Stimulated activated naive CD8-positive, alpha-beta T cell treated with anti-CD3 and anti-CD28 coated beads, Interleukin-15, amount 100 ng/mL, for 72 hours (primary cell): ENCODE measurements at regions not wholly inside any gene's neighbourhood (a gene's known extent, or its start where the extent isn't known, plus 50 kb on each side); places are given as distances from the start of the nearest gene placed in this dataset.

Source experiments
- ATAC-seq: fragments of 150-1000 bp; cut with Tn5 transposase; 2 replicates; pipeline ENCODE4 v1.10.0; 2021; ENCODE audit warnings: mild to moderate bottlenecking, moderate library complexity
- DNase-seq, 2 donors: peaks; one replicate each; pipeline ENCODE4 v3.0.0; 2021 to 2022
- H3K27ac Mint-ChIP-seq, 2 donors: one replicate each; pipeline ENCODE4 v1.8.0; 2022; ENCODE audit warnings: mild to moderate bottlenecking in 2 of 2, mixed read lengths in 2 of 2, moderate library complexity in 2 of 2
- H3K27me3 Mint-ChIP-seq: one replicate; pipeline ENCODE4 v1.8.0; 2022; ENCODE audit warnings: mixed read lengths
- H3K4me1 Mint-ChIP-seq: one replicate; pipeline ENCODE4 v1.8.0; 2022; ENCODE audit warnings: mild to moderate bottlenecking, mixed read lengths
- H3K4me3 Mint-ChIP-seq, 2 donors: one replicate each; pipeline ENCODE4 v1.8.0; 2022; ENCODE audit warnings: mild to moderate bottlenecking in 2 of 2, mixed read lengths in 2 of 2, moderate library complexity in 1 of 2
- H3K9me3 Mint-ChIP-seq, 2 donors: one replicate each; pipeline ENCODE4 v1.8.0; 2022; ENCODE audit warnings: mixed read lengths in 2 of 2

GRCh38 chr2:30332791-30333453 lies 101.6 kb downstream of the LBH start:
- H3K4me3 Mint-ChIP-seq, result peak overlapping the region; percentile 52 to 66
- H3K9me3 Mint-ChIP-seq, result peaks cover 4 to 11% of the 10 kb centered on the region in 2 donors
- peak; percentile 83 for ATAC-seq
- H3K27ac Mint-ChIP-seq, result peak overlapping the region; percentile 86 to 95
- H3K4me1 Mint-ChIP-seq, result peaks cover 77% of the 10 kb centered on the region
- no peaks in the 10 kb centered on the region for H3K27me3 Mint-ChIP-seq
- peak; percentile 47 to 83 for DNase-seq

GRCh38 chr2:30334762-30335363 lies 103.5 kb downstream of the LBH start:
- Mint-ChIP-seq H3K27me3 (no peaks in the 10 kb centered on the region), H3K4me1 (peaks cover 96% of the 10 kb centered on the region), H3K4me3 (peak overlapping the region; percentile 63 to 71), H3K9me3 (peaks cover 4 to 11% of the 10 kb centered on the region in 2 donors), H3K27ac (peak overlapping the region; percentile 77 to 89)
- no peak for ATAC-seq
- no peak for DNase-seq

- no peak overlapping the region for H3K27ac Mint-ChIP-seq
- H3K27me3 Mint-ChIP-seq, result no peaks in the 10 kb centered on the region
- DNase-seq, result no peak
- ATAC-seq, result no peak
- H3K4me3 Mint-ChIP-seq, result peak overlapping the region; percentile 81 to 91
- H3K9me3 Mint-ChIP-seq, result peaks cover 4 to 11% of the 10 kb centered on the region in 2 donors
- H3K4me1 Mint-ChIP-seq, result peaks cover 89% of the 10 kb centered on the region
These were observed 104.8 kb downstream of the LBH start for GRCh38 chr2:30336084-30336483.

- ATAC-seq, result peak; percentile 84
- DNase-seq, result peak; percentile 49 to 66
- Mint-ChIP-seq H3K9me3 (peaks cover 9 to 10% of the 10 kb centered on the region in 2 donors), H3K27ac (peak overlapping the region; percentile 96 to 98), H3K4me1 (peaks cover 87% of the 10 kb centered on the region), H3K27me3 (no peaks in the 10 kb centered on the region), H3K4me3 (peak overlapping the region; percentile 81 to 91)
These were observed 105.9 kb downstream of the LBH start for GRCh38 chr2:30336978-30337841.

- ATAC-seq, result no peak
- Mint-ChIP-seq H3K4me3 (no peak overlapping the region), H3K4me1 (peaks cover 77% of the 10 kb centered on the region), H3K27ac (peak overlapping the region in 1 of 2 donors; percentile 19), H3K9me3 (peaks cover 16 to 21% of the 10 kb centered on the region in 2 donors), H3K27me3 (no peaks in the 10 kb centered on the region)
- no peak for DNase-seq
These were observed 107.1 kb downstream of the LBH start for GRCh38 chr2:30338475-30338874.

DNA sequence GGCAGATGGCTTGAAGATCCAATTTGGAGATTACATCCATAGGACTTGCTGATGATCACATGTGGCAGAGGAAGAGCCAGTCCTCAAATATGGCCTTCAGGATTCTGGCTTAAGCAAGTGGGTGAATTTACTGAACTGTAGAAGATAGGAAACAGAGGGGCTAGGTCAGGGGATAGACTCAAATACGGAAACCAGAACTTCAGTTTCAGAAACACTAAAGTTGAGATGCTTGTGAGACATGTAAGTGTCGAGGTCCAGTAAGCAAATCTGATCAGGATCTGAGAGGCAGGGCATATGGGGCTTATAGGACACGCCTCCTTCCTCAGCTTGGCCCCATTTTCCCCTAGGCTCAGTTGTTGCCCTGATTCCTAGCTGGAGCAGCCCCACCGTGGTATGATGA lies 107.7 kb downstream of the LBH start:
- no peak for DNase-seq
- H3K4me3 Mint-ChIP-seq, result no peak overlapping the region
- H3K27me3 Mint-ChIP-seq, result no peaks in the 10 kb centered on the region
- peak overlapping the region in 1 of 2 donors; percentile 23 for H3K27ac Mint-ChIP-seq
- H3K9me3 Mint-ChIP-seq, result peaks cover 21% of the 10 kb centered on the region in 2 donors
- ATAC-seq, result no peak
- H3K4me1 Mint-ChIP-seq, result peaks cover 71% of the 10 kb centered on the region

- peak; percentile 49 for ATAC-seq
- H3K4me3 Mint-ChIP-seq, result no peak overlapping the region
- peaks cover 21% of the 10 kb centered on the region in 2 donors for H3K9me3 Mint-ChIP-seq
These were observed 105.4 kb upstream of the LCLAT1 start for GRCh38 chr2:30341500-30342267.

DNA sequence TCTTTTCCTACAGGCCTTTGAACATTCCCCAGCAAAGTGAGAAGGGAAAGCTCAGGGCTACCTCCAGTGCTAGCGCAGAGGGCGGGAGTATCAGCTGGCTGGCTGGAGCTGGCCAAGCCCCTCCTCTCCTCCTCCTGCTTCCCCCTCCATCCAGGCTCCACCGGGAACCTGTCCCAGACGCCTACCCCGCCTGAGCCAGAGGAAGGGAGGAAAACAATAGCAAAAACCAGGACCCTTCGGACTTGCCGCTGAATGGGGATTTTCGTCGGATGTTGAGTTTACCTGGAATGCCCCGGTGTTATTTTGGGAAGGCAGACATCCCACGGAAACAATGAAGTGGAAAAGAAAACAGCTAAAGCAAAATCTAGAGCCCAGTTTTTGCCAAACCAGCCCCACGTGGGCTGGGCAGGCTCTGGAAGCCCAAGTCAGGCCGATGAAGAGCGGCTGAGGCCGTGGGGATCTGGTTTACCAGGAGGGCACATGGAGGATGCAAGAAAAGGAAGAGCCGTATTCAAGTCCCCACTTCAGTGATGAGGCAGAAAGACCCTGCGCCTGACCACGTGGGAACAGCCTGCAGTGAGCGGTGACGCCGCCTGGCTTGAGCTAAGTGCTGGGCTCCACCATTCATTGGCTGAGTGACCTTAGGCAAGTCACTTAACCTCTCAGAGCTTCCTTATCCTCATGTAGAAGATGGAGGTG lies 100.4 kb upstream of the LCLAT1 start:
- Mint-ChIP-seq H3K4me1 (peaks cover 20% of the 10 kb centered on the region), H3K9me3 (peaks cover 16 to 18% of the 10 kb centered on the region in 2 donors), H3K27me3 (no peaks in the 10 kb centered on the region), H3K4me3 (no peak overlapping the region), H3K27ac (no peak overlapping the region)
- DNase-seq (no peak), ATAC-seq (no peak)

More at GRCh38 chr2:30341500-30342267, 105.4 kb upstream of the LCLAT1 start:
- DNase-seq, result no peak
- Mint-ChIP-seq H3K4me1 (peaks cover 45% of the 10 kb centered on the region), H3K27ac (peak overlapping the region; percentile 79 to 86), H3K27me3 (no peaks in the 10 kb centered on the region)

DNA sequence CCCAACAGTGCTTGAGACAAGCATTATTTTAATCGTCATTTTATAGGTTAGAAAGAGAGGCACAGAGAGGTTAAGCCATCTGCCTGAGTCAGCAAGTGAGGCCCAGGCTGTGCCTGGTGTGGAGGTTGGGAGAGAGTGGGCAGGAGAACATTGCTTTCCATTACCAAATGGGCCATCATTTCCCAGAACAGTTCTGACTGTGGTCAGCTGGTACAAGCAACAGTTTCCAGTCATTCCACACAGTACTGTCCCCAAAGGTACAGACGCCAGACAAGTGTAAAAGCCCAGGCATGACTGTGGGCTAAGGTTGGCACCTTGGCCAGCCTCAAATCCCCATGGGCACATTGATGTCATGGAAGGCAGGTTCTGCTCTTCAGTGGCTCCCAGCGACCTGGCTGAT lies 98.2 kb upstream of the LCLAT1 start:
- H3K9me3 Mint-ChIP-seq, result peaks cover 0 to 1% of the 10 kb centered on the region in 2 donors
- peaks cover 16% of the 10 kb centered on the region for H3K4me1 Mint-ChIP-seq
- no peaks in the 10 kb centered on the region for H3K27me3 Mint-ChIP-seq
- peak; percentile 78 for ATAC-seq
- no peak overlapping the region for H3K27ac Mint-ChIP-seq
- DNase-seq, result no peak
- no peak overlapping the region for H3K4me3 Mint-ChIP-seq

GRCh38 chr2:30349691-30350090 lies 97.4 kb upstream of the LCLAT1 start:
- Mint-ChIP-seq H3K4me1 (peaks cover 16% of the 10 kb centered on the region), H3K27me3 (no peaks in the 10 kb centered on the region), H3K9me3 (no peaks in the 10 kb centered on the region), H3K27ac (peak overlapping the region; percentile 13 to 42), H3K4me3 (no peak overlapping the region)
- no peak for DNase-seq
- ATAC-seq, result no peak

GRCh38 chr2:30351116-30351515 lies 95.9 kb upstream of the LCLAT1 start:
- H3K27ac Mint-ChIP-seq, result no peak overlapping the region
- H3K4me3 Mint-ChIP-seq, result no peak overlapping the region
- H3K4me1 Mint-ChIP-seq, result peaks cover 16% of the 10 kb centered on the region
- no peaks in the 10 kb centered on the region for H3K27me3 Mint-ChIP-seq
- DNase-seq, result no peak
- no peak for ATAC-seq
- H3K9me3 Mint-ChIP-seq, result no peaks in the 10 kb centered on the region

GRCh38 chr2:30351949-30352348 lies 95.1 kb upstream of the LCLAT1 start:
- ATAC-seq (no peak), DNase-seq (no peak)
- no peak overlapping the region for H3K27ac Mint-ChIP-seq
- H3K9me3 Mint-ChIP-seq, result no peaks in the 10 kb centered on the region
- no peaks in the 10 kb centered on the region for H3K27me3 Mint-ChIP-seq
- H3K4me1 Mint-ChIP-seq, result peaks cover 16% of the 10 kb centered on the region
- no peak overlapping the region for H3K4me3 Mint-ChIP-seq

DNA sequence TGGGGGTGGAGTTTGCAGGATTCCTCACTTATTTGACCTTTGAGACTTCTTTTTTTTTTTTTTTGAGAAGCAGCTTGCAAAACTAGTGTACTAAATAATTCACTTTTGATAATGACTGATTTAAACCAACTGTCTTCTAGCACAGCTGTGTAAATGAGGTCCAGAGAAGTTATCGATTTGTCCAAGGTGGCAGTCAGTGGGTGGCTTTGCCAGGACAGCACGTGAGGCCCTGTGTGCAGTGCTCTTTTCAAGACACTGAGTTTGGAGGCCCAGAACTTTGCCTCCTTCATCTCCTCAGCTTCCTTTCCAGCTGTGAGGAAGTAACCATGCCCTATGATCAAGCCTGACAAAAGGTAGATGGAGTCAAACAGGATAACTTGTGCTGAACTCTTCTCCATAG lies 92.9 kb upstream of the LCLAT1 start:
- Mint-ChIP-seq H3K9me3 (no peaks in the 10 kb centered on the region), H3K4me3 (no peak overlapping the region), H3K27me3 (no peaks in the 10 kb centered on the region), H3K4me1 (peaks cover 5% of the 10 kb centered on the region), H3K27ac (no peak overlapping the region)
- ATAC-seq (no peak), DNase-seq (no peak)

- H3K9me3 Mint-ChIP-seq, result no peaks in the 10 kb centered on the region
- DNase-seq (no peak), ATAC-seq (no peak)
- no peak overlapping the region for H3K27ac Mint-ChIP-seq
- no peaks in the 10 kb centered on the region for H3K27me3 Mint-ChIP-seq
- no peak overlapping the region for H3K4me3 Mint-ChIP-seq
- H3K4me1 Mint-ChIP-seq, result peaks cover 7% of the 10 kb centered on the region
These were observed 92.4 kb upstream of the LCLAT1 start for GRCh38 chr2:30354621-30355020.

- peaks cover 14% of the 10 kb centered on the region for H3K4me1 Mint-ChIP-seq
- DNase-seq, result no peak
- H3K4me3 Mint-ChIP-seq, result no peak overlapping the region
- ATAC-seq, result no peak
- no peak overlapping the region for H3K27ac Mint-ChIP-seq
- no peaks in the 10 kb centered on the region for H3K9me3 Mint-ChIP-seq
- no peaks in the 10 kb centered on the region for H3K27me3 Mint-ChIP-seq
These were observed 91.7 kb upstream of the LCLAT1 start for GRCh38 chr2:30355306-30355705.
